Tibial nerve (tissue), 4 donors: ENCODE measurements at regions not wholly inside any gene's neighbourhood (a gene's known extent, or its start where the extent isn't known, plus 50 kb on each side); places are given as distances from the start of the nearest gene placed in this dataset.

Experiments used
- DNase-seq, 2 donors: peaks; one replicate each; pipeline ENCODE4 v3.0.0-alpha.2; 2019; ENCODE audit warnings: low spot score in 2 of 2
- H3K27ac ChIP-seq, 4 donors: fragments of 200-600 bp; sonication (generic) in 3 of 4; one replicate each; pipeline ENCODE4 v1.5.1; 2017 to 2019; ENCODE audit warnings: mild to moderate bottlenecking in 1 of 4
- H3K27me3 ChIP-seq, 2 donors: fragments of 200-600 bp; sonication (generic) in 1 of 2; one replicate each; pipeline versions ENCODE4 v1.5.1 to v1.6.0; 2017 to 2019
- H3K36me3 ChIP-seq, 3 donors: fragments of 200-600 bp; sonication (generic); one replicate each; pipeline ENCODE4 v1.5.1; 2018 to 2019
- H3K4me1 ChIP-seq, 4 donors: fragments of 200-600 bp; sonication (generic) in 3 of 4; one replicate each; pipeline ENCODE4 v1.5.1; 2017 to 2019
- H3K4me3 ChIP-seq, 4 donors: fragments of 200-600 bp; sonication (generic) in 3 of 4; one replicate each; pipeline ENCODE4 v1.5.1; 2017 to 2019; ENCODE audit warnings: mild to moderate bottlenecking in 1 of 4, moderate library complexity in 1 of 4
- H3K9me3 ChIP-seq, 4 donors: fragments of 200-600 bp; sonication (generic) in 3 of 4; one replicate each; pipeline ENCODE4 v1.5.1; 2017 to 2019
- EP300 ChIP-seq, 2 donors: sonication (generic); formaldehyde crosslinking; IDR thresholded peaks; one replicate each; pipeline ENCODE4 v1.6.1; 2017; ENCODE audit warnings: antibody characterized with exemption in 2 of 2, mild to moderate bottlenecking in 1 of 2
- POLR2A ChIP-seq, 2 donors: fragments of 450-650 bp; IDR thresholded peaks; one replicate each; pipeline ENCODE4 v1.6.1; 2017; ENCODE audit warnings: antibody characterized with exemption in 2 of 2, mild to moderate bottlenecking in 2 of 2, moderate library complexity in 2 of 2
- WGBS, 2 donors: methylation state at CpG; one replicate each; pipeline ENCODE4 v1.1.5; 2018; 5-methylcytosine and 5-hydroxymethylcytosine counted together
- TF ChIP-seq, protein P1 (sequence below), 5 experiments: fragments of 200-600 bp in 3 of 5; fragments of 450-650 bp in 2 of 5; sonication (generic) in 3 of 5; IDR thresholded peaks; one replicate each; pipeline ENCODE4 v1.5.1; 2016 to 2019; ENCODE audit warnings: antibody characterized with exemption in 5 of 5, mild to moderate bottlenecking in 3 of 5, moderate library complexity in 2 of 5

- Histone ChIP-seq H3K4me1 (no peaks in the 10 kb centered on the region), H3K27me3 (no peaks in the 10 kb centered on the region), H3K27ac (no peak overlapping the region), H3K36me3 (no peaks in the 10 kb centered on the region), H3K9me3 (no peaks in the 10 kb centered on the region), H3K4me3 (no peak overlapping the region)
- DNase-seq, result no peak
- WGBS, 2 donors, result 37 to 40% methylated on average over 4 of the region's 4 CpGs
- TF ChIP-seq POLR2A (IDR thresholded peaks at IDR 0.05) (no peak), EP300 (IDR thresholded peaks at IDR 0.05) (no peak)
- TF ChIP-seq, protein P1, sequence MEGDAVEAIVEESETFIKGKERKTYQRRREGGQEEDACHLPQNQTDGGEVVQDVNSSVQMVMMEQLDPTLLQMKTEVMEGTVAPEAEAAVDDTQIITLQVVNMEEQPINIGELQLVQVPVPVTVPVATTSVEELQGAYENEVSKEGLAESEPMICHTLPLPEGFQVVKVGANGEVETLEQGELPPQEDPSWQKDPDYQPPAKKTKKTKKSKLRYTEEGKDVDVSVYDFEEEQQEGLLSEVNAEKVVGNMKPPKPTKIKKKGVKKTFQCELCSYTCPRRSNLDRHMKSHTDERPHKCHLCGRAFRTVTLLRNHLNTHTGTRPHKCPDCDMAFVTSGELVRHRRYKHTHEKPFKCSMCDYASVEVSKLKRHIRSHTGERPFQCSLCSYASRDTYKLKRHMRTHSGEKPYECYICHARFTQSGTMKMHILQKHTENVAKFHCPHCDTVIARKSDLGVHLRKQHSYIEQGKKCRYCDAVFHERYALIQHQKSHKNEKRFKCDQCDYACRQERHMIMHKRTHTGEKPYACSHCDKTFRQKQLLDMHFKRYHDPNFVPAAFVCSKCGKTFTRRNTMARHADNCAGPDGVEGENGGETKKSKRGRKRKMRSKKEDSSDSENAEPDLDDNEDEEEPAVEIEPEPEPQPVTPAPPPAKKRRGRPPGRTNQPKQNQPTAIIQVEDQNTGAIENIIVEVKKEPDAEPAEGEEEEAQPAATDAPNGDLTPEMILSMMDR (IDR thresholded peaks at IDR 0.05), result no peak
Measured at GRCh38 chr10:121106611-121107010, 255.4 kb downstream of the WDR11 start.

- TF ChIP-seq EP300 (IDR thresholded peaks at IDR 0.05) (no peak), POLR2A (IDR thresholded peaks at IDR 0.05) (no peak)
- TF ChIP-seq, protein P1 (IDR thresholded peaks at IDR 0.05), result no peak
- Histone ChIP-seq H3K27me3 (no peaks in the 10 kb centered on the region), H3K27ac (no peak overlapping the region), H3K36me3 (no peaks in the 10 kb centered on the region), H3K4me3 (no peak overlapping the region), H3K4me1 (no peaks in the 10 kb centered on the region), H3K9me3 (no peaks in the 10 kb centered on the region)
- DNase-seq, result no peak
- 97 to 100% methylated on average over 3 of the region's 3 CpGs for WGBS, 2 donors
Measured at GRCh38 chr10:121108051-121108450, 256.9 kb downstream of the WDR11 start.

GRCh38 chr10:121110369-121110768 is 259.2 kb downstream of the WDR11 start:
- H3K36me3 ChIP-seq, result no peaks in the 10 kb centered on the region
- H3K9me3 ChIP-seq, result no peaks in the 10 kb centered on the region

DNA sequence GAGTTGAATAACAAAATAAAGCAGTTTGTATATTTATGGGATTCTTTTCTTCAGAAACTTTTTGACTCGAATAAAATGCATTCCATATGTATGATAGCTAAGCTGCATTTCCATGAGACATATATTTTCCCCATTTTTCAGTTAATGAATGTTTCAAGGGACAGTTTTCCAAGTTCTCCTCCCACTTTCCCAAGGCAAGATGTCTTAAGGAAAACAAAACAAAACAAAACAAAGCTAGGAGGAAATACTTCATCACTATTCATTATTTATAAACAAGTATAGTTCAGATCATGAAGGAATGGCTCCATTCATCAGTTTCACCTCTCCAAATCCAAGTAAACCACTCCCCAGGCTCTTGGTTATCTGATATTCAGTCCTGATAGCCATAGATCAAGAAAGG is 261.0 kb downstream of the WDR11 start:
- no peak overlapping the region for H3K27ac ChIP-seq
- H3K9me3 ChIP-seq, result peaks cover 0 to 8% (median 0%) of the 10 kb centered on the region in 4 donors
- TF ChIP-seq EP300 (IDR thresholded peaks at IDR 0.05) (no peak), POLR2A (IDR thresholded peaks at IDR 0.05) (no peak)
- TF ChIP-seq, protein P1 (IDR thresholded peaks at IDR 0.05), result no peak
- H3K4me1 ChIP-seq, result no peaks in the 10 kb centered on the region
- no peaks in the 10 kb centered on the region for H3K36me3 ChIP-seq
- H3K27me3 ChIP-seq, result no peaks in the 10 kb centered on the region
- H3K4me3 ChIP-seq, result no peak overlapping the region
- DNase-seq, result no peak
- 50 to 51% methylated on average over 1 of the region's 1 CpG for WGBS, 2 donors

More at GRCh38 chr10:121110369-121110768, 259.2 kb downstream of the WDR11 start:
- no peak overlapping the region for H3K4me3 ChIP-seq
- no peak for TF ChIP-seq EP300 (IDR thresholded peaks at IDR 0.05)
- TF ChIP-seq, protein P1 (IDR thresholded peaks at IDR 0.05), result no peak
- no peak for TF ChIP-seq POLR2A (IDR thresholded peaks at IDR 0.05)
- no peak overlapping the region for H3K27ac ChIP-seq
- no peak for DNase-seq
- H3K27me3 ChIP-seq, result no peaks in the 10 kb centered on the region
- no peaks in the 10 kb centered on the region for H3K4me1 ChIP-seq

GRCh38 chr10:121112579-121113384 is 261.6 kb downstream of the WDR11 start:
- WGBS, 2 donors, result 69 to 75% methylated on average over 10 of the region's 10 CpGs

More at GRCh38 chr10:121112579-121113384, 261.6 kb downstream of the WDR11 start:
- Histone ChIP-seq H3K36me3 (no peaks in the 10 kb centered on the region), H3K9me3 (peaks cover 0 to 9% (median 0%) of the 10 kb centered on the region in 4 donors), H3K27me3 (no peaks in the 10 kb centered on the region), H3K27ac (no peak overlapping the region), H3K4me3 (no peak overlapping the region), H3K4me1 (no peaks in the 10 kb centered on the region)
- DNase-seq, result no peak
- TF ChIP-seq, protein P1 (IDR thresholded peaks at IDR 0.05), result no peak
- TF ChIP-seq POLR2A (IDR thresholded peaks at IDR 0.05) (no peak), EP300 (IDR thresholded peaks at IDR 0.05) (no peak)
